ENCODE measurements at regions not wholly inside any gene's neighbourhood (a gene's known extent, or its start where the extent isn't known, plus 50 kb on each side); places are given as distances from the start of the nearest gene placed in this dataset.

DNA sequence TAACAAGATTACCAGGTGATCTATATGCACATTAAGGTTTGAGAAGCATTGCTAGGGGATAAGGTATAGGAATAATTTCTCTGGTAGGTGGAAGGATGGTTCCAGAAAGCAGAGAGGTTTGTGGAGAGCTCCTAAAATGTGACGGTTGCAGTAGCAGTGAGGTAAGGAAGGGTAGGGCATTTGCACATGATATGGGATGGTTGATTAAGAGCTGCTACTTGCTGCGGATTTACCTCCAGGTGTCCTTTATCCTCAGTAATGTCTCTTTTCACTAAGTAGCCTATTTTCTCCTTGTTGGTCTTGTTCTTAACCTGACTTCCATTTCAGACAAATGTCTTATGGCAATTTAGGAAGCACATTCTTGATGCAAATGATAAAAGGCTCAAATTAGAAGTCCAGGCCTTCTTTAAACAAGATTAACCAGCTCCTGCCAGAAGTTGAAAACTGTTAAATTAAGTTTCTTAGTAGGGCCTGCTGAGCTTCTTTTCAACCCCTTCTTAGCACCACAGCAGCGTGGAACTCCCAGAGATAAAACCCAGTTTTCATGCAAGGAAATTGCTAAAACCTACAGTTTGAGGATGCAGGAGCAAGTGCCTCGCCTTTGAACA is 231.1 kb upstream of the GADL1 start:
- no peak for DNase-seq
- H3K9me3 Mint-ChIP-seq = peaks cover 15% of the 10 kb centered on the region
- ChIA-PET POLR2A (no interaction called here), CTCF (no interaction called here)
- H3K27me3 Mint-ChIP-seq = no peaks in the 10 kb centered on the region
- H3K36me3 Mint-ChIP-seq (ENCODE audit: low read depth) = peaks cover 7% of the 10 kb centered on the region
- H3K4me3 Mint-ChIP-seq = no peak overlapping the region
- peaks cover 2% of the 10 kb centered on the region for H3K4me1 Mint-ChIP-seq
- H3K27ac Mint-ChIP-seq = no peak overlapping the region

DNA sequence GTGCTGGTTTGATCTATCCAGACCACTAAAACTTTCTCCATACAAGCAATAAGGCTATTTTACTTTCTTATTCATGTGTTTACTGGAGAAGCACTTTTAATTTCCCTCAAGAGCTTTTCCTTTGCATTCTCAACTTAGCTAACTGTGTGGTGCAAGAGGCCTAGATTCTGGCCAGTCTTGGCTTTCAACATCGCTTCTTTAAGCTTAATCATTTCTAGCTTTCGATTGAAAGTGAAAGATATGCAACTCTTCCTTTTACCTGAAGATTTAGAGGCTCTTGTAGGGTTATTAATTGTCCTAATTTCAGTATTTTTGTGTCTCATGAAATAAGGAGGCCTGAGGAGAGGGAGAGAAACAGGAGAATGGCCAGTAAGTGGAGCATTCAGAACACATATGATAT is 234.8 kb upstream of the GADL1 start:
- no peaks in the 10 kb centered on the region for H3K27me3 Mint-ChIP-seq
- H3K9me3 Mint-ChIP-seq = peaks cover 11% of the 10 kb centered on the region
- H3K4me3 Mint-ChIP-seq = no peak overlapping the region
- DNase-seq = no peak
- peaks cover 4% of the 10 kb centered on the region for H3K36me3 Mint-ChIP-seq (ENCODE audit: low read depth)
- peaks cover 5% of the 10 kb centered on the region for H3K4me1 Mint-ChIP-seq
- CTCF ChIA-PET = no interaction called here
- POLR2A ChIA-PET = interaction anchor here (1.0 to 1.9 kb wide), 2 partner anchors 11 to 53 kb away, joined by 3 to 4 read pairs; no protein-coding TSS in a partner anchor
- no peak overlapping the region for H3K27ac Mint-ChIP-seq

DNA sequence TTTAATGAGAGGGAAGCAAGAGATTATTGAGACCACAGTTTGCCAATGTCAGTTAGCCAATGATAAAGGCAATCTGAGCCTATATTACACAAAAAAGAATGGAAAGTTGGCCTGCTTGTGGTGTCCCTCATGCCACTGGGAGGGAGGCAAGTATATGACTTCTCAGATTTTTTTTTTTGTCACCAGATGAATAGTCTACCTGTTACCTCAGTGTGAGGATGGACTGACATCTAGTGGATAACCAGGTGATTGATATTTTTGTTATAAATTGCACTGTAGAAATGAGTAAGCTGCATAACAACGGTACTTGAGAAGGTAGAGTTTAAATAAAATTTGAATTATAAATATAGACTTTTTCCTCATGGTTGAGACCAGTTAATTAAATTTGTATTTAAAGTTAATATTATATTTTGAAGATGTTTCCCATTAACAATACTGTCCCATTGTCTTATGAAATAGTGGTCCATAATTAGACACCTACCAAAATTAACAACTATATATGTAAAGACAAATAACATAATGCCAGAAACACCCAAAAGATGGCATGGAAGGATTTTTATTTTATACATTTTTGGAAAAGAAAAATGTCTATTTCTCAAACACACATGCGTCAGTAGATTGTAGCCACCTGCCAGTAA is 237.8 kb upstream of the GADL1 start:
- H3K27ac Mint-ChIP-seq = no peak overlapping the region
- H3K36me3 Mint-ChIP-seq (ENCODE audit: low read depth) = no peaks in the 10 kb centered on the region
- CTCF ChIA-PET = interaction anchor here (0.6 to 1.4 kb wide), 7 partner anchors 41 to 399 kb away, joined by 3 to 9 read pairs (median 3); no protein-coding TSS in a partner anchor
- no peak overlapping the region for H3K4me3 Mint-ChIP-seq
- H3K4me1 Mint-ChIP-seq = peaks cover 7% of the 10 kb centered on the region
- POLR2A ChIA-PET = interaction anchor here (1.0 kb wide), 1 partner anchor 95 kb away, joined by 3 read pairs; no protein-coding TSS in a partner anchor
- H3K27me3 Mint-ChIP-seq = no peaks in the 10 kb centered on the region
- no peaks in the 10 kb centered on the region for H3K9me3 Mint-ChIP-seq
- no peak for DNase-seq

DNA sequence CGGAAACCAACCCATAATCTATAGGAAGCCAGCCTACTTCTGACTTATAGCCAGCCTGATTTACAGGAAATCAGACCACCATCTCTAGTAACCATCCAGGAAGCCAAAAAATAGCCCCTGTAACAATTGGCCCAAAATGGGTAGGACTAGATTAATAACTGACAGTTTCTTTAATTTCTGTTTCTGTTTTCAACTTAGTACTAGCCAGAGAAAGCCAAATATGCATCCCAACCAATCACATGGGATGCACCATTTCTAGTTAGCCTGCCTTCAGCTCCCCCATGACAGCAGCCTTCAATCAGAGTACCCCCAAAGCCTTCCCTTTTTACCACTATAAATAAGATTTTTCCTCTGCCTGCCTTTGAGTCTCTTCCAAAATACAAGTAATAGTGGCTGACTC is 239.1 kb upstream of the GADL1 start:
- Mint-ChIP-seq H3K27ac (no peak overlapping the region), H3K36me3 (ENCODE audit: low read depth) (no peaks in the 10 kb centered on the region), H3K27me3 (no peaks in the 10 kb centered on the region), H3K9me3 (no peaks in the 10 kb centered on the region), H3K4me1 (peaks cover 7% of the 10 kb centered on the region), H3K4me3 (no peak overlapping the region)
- DNase-seq = no peak
- ChIA-PET CTCF (no interaction called here), POLR2A (no interaction called here)

DNA sequence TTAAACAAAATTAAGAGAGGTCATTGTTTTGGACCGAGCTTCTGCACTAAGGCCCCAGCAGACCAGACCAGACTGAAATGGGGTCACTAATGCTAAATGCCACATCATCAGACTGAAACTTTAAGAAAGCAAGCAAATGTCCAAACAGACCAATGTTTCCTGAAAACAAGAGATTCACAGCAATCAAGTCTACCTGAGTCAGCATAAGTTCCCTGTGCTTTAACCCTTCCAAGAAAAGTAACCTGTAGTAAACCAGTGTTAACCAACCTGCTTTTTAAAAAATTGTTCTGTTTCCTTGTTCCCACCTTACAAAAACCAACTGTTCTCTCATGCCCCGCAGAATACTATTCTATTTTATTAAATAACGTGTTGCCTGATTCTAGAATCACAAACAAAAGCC is 241.1 kb upstream of the GADL1 start:
- ChIA-PET CTCF (interaction anchor here (0.6 to 1.9 kb wide), 4 partner anchors 366 to 1920 kb away, joined by 3 to 6 read pairs (median 3); no protein-coding TSS in a partner anchor), POLR2A (no interaction called here)
- H3K4me1 Mint-ChIP-seq = peaks cover 5% of the 10 kb centered on the region
- no peak overlapping the region for H3K27ac Mint-ChIP-seq
- no peak overlapping the region for H3K4me3 Mint-ChIP-seq
- H3K36me3 Mint-ChIP-seq (ENCODE audit: low read depth) = no peaks in the 10 kb centered on the region
- DNase-seq = no peak
- no peaks in the 10 kb centered on the region for H3K9me3 Mint-ChIP-seq
- H3K27me3 Mint-ChIP-seq = no peaks in the 10 kb centered on the region

DNA sequence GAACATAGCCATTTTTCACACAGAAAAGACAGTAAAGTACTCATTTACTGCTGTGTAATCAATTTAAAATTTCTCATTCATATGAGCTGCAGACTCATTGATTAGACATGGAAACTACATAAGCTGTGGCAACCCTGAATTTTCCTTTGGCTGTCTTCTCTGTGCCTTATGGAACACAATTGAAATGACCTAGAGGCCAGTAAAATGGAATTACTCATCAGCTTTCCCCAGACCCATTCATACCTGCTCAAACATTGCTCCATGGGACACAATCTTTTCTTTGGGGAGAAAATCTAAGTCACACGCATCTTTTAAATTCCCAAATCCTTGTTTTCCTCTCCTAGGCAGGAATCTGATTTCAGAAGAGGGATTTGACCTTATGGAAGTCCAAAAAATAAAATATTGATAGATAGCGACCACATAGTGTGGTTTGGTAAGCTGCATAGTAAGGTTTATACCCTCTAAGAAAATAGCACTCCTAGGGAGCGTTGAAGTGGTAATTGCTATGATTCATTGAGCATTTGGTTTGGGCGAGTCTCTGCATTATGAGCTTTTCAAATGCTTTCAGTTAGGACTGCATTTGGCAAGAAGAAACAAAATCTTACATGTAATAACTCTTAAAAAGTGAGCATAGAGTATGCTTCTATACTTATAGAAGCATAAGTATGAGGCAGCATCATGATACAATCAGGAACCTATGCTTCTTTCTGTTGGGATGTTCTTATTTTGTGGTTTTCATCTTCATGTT is 243.4 kb upstream of the GADL1 start:
- no peak for DNase-seq
- no peaks in the 10 kb centered on the region for H3K9me3 Mint-ChIP-seq
- no peaks in the 10 kb centered on the region for H3K27me3 Mint-ChIP-seq
- no peak overlapping the region for H3K27ac Mint-ChIP-seq
- H3K4me1 Mint-ChIP-seq = peaks cover 5% of the 10 kb centered on the region
- POLR2A ChIA-PET = interaction anchor here (1.6 kb wide), 1 partner anchor 89 kb away, joined by 5 read pairs; no protein-coding TSS in a partner anchor
- H3K36me3 Mint-ChIP-seq (ENCODE audit: low read depth) = no peaks in the 10 kb centered on the region
- CTCF ChIA-PET = interaction anchor here (0.6 kb wide), 1 partner anchor 52 kb away, joined by 3 read pairs; no protein-coding TSS in a partner anchor
- H3K4me3 Mint-ChIP-seq = no peak overlapping the region

DNA sequence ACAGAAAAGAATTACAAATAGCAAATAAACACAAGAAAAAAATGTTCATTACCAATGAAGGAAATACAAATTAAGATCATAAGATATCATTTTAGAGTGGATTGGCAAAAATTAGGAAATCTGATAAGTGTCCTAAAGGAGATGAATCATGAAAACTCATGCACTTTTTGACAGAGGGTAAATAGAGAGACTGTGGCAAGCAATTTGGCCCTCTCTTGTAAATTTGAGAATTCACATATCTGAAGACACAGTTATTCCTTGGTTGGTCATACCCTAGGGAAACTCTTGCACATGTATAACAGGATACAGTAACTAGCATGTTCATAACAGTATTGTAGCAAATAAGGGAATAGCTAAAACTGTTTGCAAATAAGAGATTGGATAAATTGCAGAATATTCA is 246.0 kb upstream of the GADL1 start:
- H3K9me3 Mint-ChIP-seq = no peaks in the 10 kb centered on the region

DNA sequence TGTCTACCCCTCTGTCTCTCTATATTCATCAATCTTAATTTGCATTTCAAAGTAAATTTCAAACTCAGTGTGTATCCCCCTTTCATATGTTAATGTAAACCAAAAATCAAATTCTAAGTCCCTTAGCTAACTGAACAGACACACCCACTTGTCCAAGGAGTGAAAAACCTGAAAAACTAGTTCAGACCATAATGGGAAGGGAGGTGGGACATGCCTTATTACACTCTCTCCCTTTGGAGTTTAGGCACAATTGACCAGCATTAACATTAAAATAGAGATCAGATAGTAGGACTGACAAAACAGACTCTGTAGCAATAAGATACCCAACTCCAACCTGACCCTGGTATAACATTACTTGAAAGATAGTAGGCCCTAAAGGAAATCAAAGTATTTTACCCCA is 247.7 kb upstream of the GADL1 start:
- CTCF ChIA-PET = no interaction called here
- Mint-ChIP-seq H3K4me3 (no peak overlapping the region), H3K4me1 (no peaks in the 10 kb centered on the region), H3K27me3 (no peaks in the 10 kb centered on the region), H3K36me3 (ENCODE audit: low read depth) (peaks cover 7% of the 10 kb centered on the region), H3K27ac (no peak overlapping the region), H3K9me3 (peaks cover 4% of the 10 kb centered on the region)
- no peak for DNase-seq
- POLR2A ChIA-PET = no interaction called here

More for the DNA sequence above, 246.0 kb upstream of the GADL1 start:
- ChIA-PET POLR2A (no interaction called here), CTCF (no interaction called here)
- Mint-ChIP-seq H3K27me3 (no peaks in the 10 kb centered on the region), H3K4me1 (peaks cover 2% of the 10 kb centered on the region), H3K36me3 (ENCODE audit: low read depth) (peaks cover 3% of the 10 kb centered on the region), H3K4me3 (no peak overlapping the region), H3K27ac (no peak overlapping the region)
- no peak for DNase-seq

DNA sequence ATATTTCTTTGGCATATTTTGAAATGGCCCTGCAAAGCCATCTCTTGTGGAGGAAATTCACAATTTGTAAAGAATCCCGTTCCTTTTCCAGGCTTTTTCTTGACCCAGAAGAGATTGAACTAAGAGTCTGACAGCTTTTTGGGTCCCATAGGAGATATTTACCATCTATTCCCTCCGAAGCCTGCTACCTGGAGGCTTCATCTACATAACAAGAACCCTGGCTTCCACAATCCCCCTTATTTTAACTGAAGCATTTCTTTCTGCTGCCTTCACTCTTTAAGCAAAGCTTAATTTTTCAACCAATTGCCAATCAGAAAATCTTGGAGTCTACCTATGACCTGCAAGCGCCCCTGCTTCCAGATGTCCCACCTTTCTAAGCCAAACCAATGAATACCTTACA is 248.1 kb upstream of the GADL1 start:
- no peak for DNase-seq
- no peak overlapping the region for H3K4me3 Mint-ChIP-seq

DNA sequence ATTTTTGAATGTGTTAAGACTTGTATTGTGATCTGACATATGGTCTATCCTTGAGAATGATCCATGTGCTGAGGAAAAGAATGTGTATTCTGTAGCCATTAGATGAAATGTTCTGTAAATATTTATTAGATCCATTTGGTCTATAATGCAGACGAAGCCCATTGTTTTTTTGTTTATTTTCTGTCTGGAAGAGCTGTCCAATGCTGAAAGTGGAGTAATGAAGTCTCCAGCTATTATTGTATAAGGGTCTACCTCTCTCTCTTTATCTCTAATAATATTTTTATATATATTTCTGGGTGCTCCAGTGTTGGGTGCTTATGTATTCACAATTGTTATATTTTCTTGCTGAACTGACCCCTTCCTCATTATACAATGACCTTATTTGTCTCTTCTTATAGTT is 250.6 kb upstream of the GADL1 start:
- ChIA-PET CTCF (no interaction called here), POLR2A (no interaction called here)
- H3K4me1 Mint-ChIP-seq = no peaks in the 10 kb centered on the region
- H3K27ac Mint-ChIP-seq = no peak overlapping the region
- no peak for DNase-seq
- peaks cover 10% of the 10 kb centered on the region for H3K9me3 Mint-ChIP-seq
- no peak overlapping the region for H3K4me3 Mint-ChIP-seq
- H3K36me3 Mint-ChIP-seq (ENCODE audit: low read depth) = peaks cover 14% of the 10 kb centered on the region
- H3K27me3 Mint-ChIP-seq = no peaks in the 10 kb centered on the region

More for the DNA sequence above, 248.1 kb upstream of the GADL1 start:
- no peaks in the 10 kb centered on the region for H3K27me3 Mint-ChIP-seq
- no peak overlapping the region for H3K27ac Mint-ChIP-seq
- POLR2A ChIA-PET = no interaction called here
- no peaks in the 10 kb centered on the region for H3K4me1 Mint-ChIP-seq
- H3K9me3 Mint-ChIP-seq = peaks cover 4% of the 10 kb centered on the region
- H3K36me3 Mint-ChIP-seq (ENCODE audit: low read depth) = peaks cover 7% of the 10 kb centered on the region
- CTCF ChIA-PET = no interaction called here

DNA sequence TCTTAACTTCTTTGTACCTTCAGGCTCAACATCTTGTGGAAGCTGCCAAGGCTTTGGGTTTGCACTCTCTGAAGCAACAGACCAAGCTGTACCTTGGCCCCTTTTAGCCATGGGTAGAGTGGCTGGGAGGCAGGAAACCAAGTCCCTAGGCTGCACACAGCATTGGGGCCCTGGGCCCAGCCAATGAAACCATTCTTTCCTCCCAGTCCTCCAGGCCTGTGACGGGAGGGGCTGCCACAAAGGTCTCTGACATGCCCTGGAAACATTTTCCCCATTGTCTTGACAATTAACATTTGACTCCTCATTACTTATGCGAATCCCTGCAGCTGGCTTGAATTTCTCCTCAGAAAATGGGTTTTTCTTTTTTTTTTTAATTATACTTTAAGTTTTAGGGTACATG is 253.1 kb upstream of the GADL1 start:
- Mint-ChIP-seq H3K4me1 (no peaks in the 10 kb centered on the region), H3K27me3 (no peaks in the 10 kb centered on the region), H3K4me3 (no peak overlapping the region), H3K9me3 (peaks cover 22% of the 10 kb centered on the region), H3K27ac (no peak overlapping the region), H3K36me3 (ENCODE audit: low read depth) (peaks cover 19% of the 10 kb centered on the region)
- no peak for DNase-seq
- CTCF ChIA-PET = no interaction called here
- POLR2A ChIA-PET = no interaction called here

DNA sequence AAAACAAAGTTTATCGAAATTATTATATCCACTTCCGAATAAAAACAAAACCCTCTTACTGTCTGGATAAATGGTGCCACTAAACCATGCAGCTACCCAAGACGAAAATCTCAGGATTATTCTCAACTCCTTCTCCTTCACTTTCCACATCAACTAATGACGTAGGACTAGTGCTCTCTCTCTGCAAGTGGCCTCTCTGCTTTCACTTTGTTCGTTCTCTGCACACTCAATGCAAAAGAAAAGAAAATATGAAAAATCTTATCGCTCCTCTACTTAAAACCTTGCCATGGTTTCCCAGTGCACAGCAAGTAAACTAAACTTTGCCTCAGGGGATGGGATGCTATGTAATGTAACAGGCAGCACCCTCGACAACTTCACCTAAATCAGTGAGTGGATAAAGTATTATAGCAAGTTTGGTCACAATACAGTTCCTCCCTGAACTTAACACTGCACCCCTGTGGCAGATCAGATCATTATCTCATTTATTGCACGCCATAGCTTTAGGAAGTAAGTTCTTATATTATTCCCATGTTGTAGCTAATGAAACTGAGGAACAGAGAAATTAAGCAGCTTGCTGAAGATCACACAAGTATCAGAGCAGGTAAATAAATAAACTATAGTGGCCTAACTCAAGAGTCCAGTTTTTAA is 262.7 kb upstream of the GADL1 start:
- CTCF ChIA-PET = no interaction called here
- peaks cover 2% of the 10 kb centered on the region for H3K36me3 Mint-ChIP-seq (ENCODE audit: low read depth)
- DNase-seq = no peak
- H3K27ac Mint-ChIP-seq = no peak overlapping the region
- peaks cover 5% of the 10 kb centered on the region for H3K4me1 Mint-ChIP-seq
- POLR2A ChIA-PET = no interaction called here
- H3K9me3 Mint-ChIP-seq = no peaks in the 10 kb centered on the region
- H3K4me3 Mint-ChIP-seq = no peak overlapping the region
- no peaks in the 10 kb centered on the region for H3K27me3 Mint-ChIP-seq

DNA sequence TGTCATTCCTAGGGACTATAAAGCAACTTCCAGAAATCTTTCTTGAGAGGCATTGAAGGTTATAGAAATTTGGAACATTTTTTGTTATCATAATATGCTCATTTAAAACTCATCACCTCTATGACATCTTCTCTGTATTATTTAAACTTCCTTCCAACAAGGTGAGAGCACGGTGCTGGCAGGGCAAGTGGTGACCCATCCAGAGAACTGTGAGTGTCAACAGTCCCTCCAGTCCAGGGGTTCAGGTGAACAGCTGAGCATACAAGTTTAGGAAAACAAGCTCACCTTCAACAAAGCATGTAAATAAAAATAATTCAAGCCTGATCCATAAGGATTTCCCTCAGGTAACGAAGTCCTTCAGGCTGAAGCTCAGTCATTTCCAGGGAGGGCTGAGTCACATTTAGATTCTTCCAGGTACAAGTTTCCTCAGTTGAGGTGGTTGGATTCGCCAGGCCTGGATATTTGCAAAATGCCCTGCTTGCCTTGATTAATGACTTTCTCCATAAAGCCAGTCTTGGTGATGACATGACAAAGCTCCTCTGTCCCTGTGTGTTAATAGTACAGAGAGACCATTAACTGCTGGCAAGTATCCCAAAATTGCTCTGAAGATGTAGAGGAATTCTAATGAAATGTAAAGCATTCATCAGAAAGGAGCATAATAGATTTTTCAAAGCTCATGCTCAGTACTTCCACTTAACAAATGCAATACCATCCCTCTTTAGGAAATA is 263.6 kb upstream of the GADL1 start:
- Mint-ChIP-seq H3K27ac (no peak overlapping the region), H3K4me3 (no peak overlapping the region), H3K27me3 (no peaks in the 10 kb centered on the region), H3K36me3 (ENCODE audit: low read depth) (peaks cover 2% of the 10 kb centered on the region), H3K4me1 (peaks cover 5% of the 10 kb centered on the region), H3K9me3 (no peaks in the 10 kb centered on the region)
- CTCF ChIA-PET = no interaction called here
- DNase-seq = no peak
- POLR2A ChIA-PET = no interaction called here

Data from activated CD4-positive, alpha-beta memory T cell treated with anti-CD3 and anti-CD28 coated beads, Interleukin-2, amount 10 ng/mL, durations not matched to agents 7 days and 5 days (primary cell).